SK-N-SH treated with all-trans-retinoic acid at 6 μM for 48 hours (cell line): ENCODE measurements at regions not wholly inside any gene's neighbourhood (a gene's known extent, or its start where the extent isn't known, plus 50 kb on each side); places are given as distances from the start of the nearest gene placed in this dataset.

Experiments
- ATAC-seq: fragments of 200-7000 bp; cut with Tn5 transposase; 3 replicates; pipeline ENCODE4 v1.9.1; 2020; ENCODE audit warnings: mild to moderate bottlenecking, moderate library complexity
- ARNTL ChIP-seq: fragments of 450-650 bp; formaldehyde crosslinking; IDR thresholded peaks from 2 replicates; pipeline ENCODE4 v1.5.0; 2020; ENCODE audit warnings: low read depth, mild to moderate bottlenecking, moderate library complexity, borderline replicate concordance
- BACH2 ChIP-seq: fragments of 250-450 bp; sonication (Bioruptor Pico); IDR thresholded peaks from 2 replicates; pipeline ENCODE4 v1.9.0; 2021; ENCODE audit warnings: mild to moderate bottlenecking, borderline replicate concordance
- CSDC2 ChIP-seq: fragments of 250-450 bp; sonication (Bioruptor Pico); IDR thresholded peaks from 2 replicates; pipeline ENCODE4 v1.5.0; 2020; ENCODE audit warnings: mild to moderate bottlenecking, moderate library complexity
- CSRNP3 ChIP-seq: fragments of 250-450 bp; sonication (Bioruptor Pico); IDR thresholded peaks from 2 replicates; pipeline ENCODE4 v1.5.1; 2021; ENCODE audit warnings: mild to moderate bottlenecking, moderate library complexity
- ESRRG ChIP-seq: fragments of 250-450 bp; sonication (Bioruptor Pico); IDR thresholded peaks from 2 replicates; pipeline ENCODE4 v1.6.1; 2021; ENCODE audit warnings: mild to moderate bottlenecking
- GLIS3 ChIP-seq: fragments of 250-450 bp; sonication (Bioruptor Pico); IDR thresholded peaks from 2 replicates; pipeline ENCODE4 v1.5.0; 2020; ENCODE audit warnings: mild to moderate bottlenecking, moderate library complexity
- OSR1 ChIP-seq: fragments of 250-450 bp; sonication (Bioruptor Pico); IDR thresholded peaks from 2 replicates; pipeline ENCODE4 v1.8.0; 2022; ENCODE audit warnings: moderate library complexity, mild to moderate bottlenecking, inconsistent platforms
- PATZ1 ChIP-seq: fragments of 250-450 bp; sonication (Bioruptor Pico); IDR thresholded peaks from 2 replicates; pipeline ENCODE4 v1.8.0; 2020; ENCODE audit warnings: mild to moderate bottlenecking, moderate library complexity, borderline replicate concordance
- PPARA ChIP-seq: fragments of 250-450 bp; sonication (Bioruptor Pico); IDR thresholded peaks from 2 replicates; pipeline ENCODE4 v1.5.0; 2020; ENCODE audit warnings: mild to moderate bottlenecking, borderline replicate concordance
- RARB ChIP-seq: fragments of 250-450 bp; sonication (Bioruptor Pico); IDR thresholded peaks from 2 replicates; pipeline ENCODE4 v1.8.0; 2021; ENCODE audit warnings: mild to moderate bottlenecking, moderate library complexity
- SNAI2 ChIP-seq: fragments of 250-450 bp; sonication (Bioruptor Pico); IDR thresholded peaks from 2 replicates; pipeline ENCODE4 v1.5.0; 2020; ENCODE audit warnings: mild to moderate bottlenecking, moderate library complexity
- TCF4 ChIP-seq: fragments of 250-450 bp; sonication (Bioruptor Pico); IDR thresholded peaks from 2 replicates; pipeline ENCODE4 v1.8.0; 2021; ENCODE audit warnings: mild to moderate bottlenecking, moderate library complexity, borderline replicate concordance
- TOX ChIP-seq: fragments of 250-450 bp; sonication (Bioruptor Pico); IDR thresholded peaks from 2 replicates; pipeline ENCODE4 v1.8.0; 2021; ENCODE audit warnings: mild to moderate bottlenecking, moderate library complexity, borderline replicate concordance
- TSHZ2 ChIP-seq: fragments of 250-450 bp; sonication (Bioruptor Pico); IDR thresholded peaks from 2 replicates; pipeline ENCODE4 v1.5.0; 2020; ENCODE audit warnings: mild to moderate bottlenecking, moderate library complexity
- ZC3H10 ChIP-seq: fragments of 250-450 bp; sonication (Bioruptor Pico); IDR thresholded peaks from 2 replicates; pipeline ENCODE4 v1.5.1; 2021; ENCODE audit warnings: mild to moderate bottlenecking, moderate library complexity
- ZFP3 ChIP-seq: fragments of 250-450 bp; sonication (Bioruptor Pico); IDR thresholded peaks from 2 replicates; pipeline ENCODE4 v1.5.0; 2020; ENCODE audit warnings: mild to moderate bottlenecking, moderate library complexity
- ZFP30 ChIP-seq: fragments of 450-650 bp; formaldehyde crosslinking; IDR thresholded peaks from 2 replicates; pipeline ENCODE4 v1.5.0; 2022; ENCODE audit warnings: mild to moderate bottlenecking, moderate library complexity
- ZNF565 ChIP-seq: fragments of 450-650 bp; formaldehyde crosslinking; conservative IDR thresholded peaks from 2 replicates; pipeline ENCODE4 v1.5.0; 2020; ENCODE audit warnings: low read depth, mild to moderate bottlenecking, moderate library complexity
- TF ChIP-seq, protein P1 (sequence below): fragments of 250-450 bp; sonication (Bioruptor Pico); IDR thresholded peaks from 2 replicates; pipeline ENCODE4 v1.8.0; 2021; ENCODE audit warnings: low read depth, mild to moderate bottlenecking, moderate library complexity, borderline replicate concordance
- TF ChIP-seq, protein P2 (sequence below): fragments of 250-450 bp; sonication (Bioruptor Pico); IDR thresholded peaks from 2 replicates; pipeline ENCODE4 v1.5.1; 2020; ENCODE audit warnings: low read depth, mild to moderate bottlenecking, moderate library complexity

GRCh38 chr5:3010953-3011763, 259.7 kb upstream of the IRX2 start:
- no peak for ATAC-seq
- no peak for TF ChIP-seq ZNF565
- TF ChIP-seq ZC3H10 (CRISPR knock-in tag): no peak
- TF ChIP-seq ESRRG: no peak
- no peak for TF ChIP-seq ZFP30 (CRISPR knock-in tag)
- no peak for TF ChIP-seq SNAI2 (CRISPR knock-in tag)
- TF ChIP-seq ZFP3 (CRISPR knock-in tag): no peak
- TF ChIP-seq TCF4: no peak
- TF ChIP-seq, protein P1, sequence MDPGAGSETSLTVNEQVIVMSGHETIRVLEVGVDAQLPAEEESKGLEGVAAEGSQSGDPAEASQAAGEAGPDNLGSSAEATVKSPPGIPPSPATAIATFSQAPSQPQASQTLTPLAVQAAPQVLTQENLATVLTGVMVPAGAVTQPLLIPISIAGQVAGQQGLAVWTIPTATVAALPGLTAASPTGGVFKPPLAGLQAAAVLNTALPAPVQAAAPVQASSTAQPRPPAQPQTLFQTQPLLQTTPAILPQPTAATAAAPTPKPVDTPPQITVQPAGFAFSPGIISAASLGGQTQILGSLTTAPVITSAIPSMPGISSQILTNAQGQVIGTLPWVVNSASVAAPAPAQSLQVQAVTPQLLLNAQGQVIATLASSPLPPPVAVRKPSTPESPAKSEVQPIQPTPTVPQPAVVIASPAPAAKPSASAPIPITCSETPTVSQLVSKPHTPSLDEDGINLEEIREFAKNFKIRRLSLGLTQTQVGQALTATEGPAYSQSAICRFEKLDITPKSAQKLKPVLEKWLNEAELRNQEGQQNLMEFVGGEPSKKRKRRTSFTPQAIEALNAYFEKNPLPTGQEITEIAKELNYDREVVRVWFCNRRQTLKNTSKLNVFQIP: no peak
- TF ChIP-seq, protein P2, sequence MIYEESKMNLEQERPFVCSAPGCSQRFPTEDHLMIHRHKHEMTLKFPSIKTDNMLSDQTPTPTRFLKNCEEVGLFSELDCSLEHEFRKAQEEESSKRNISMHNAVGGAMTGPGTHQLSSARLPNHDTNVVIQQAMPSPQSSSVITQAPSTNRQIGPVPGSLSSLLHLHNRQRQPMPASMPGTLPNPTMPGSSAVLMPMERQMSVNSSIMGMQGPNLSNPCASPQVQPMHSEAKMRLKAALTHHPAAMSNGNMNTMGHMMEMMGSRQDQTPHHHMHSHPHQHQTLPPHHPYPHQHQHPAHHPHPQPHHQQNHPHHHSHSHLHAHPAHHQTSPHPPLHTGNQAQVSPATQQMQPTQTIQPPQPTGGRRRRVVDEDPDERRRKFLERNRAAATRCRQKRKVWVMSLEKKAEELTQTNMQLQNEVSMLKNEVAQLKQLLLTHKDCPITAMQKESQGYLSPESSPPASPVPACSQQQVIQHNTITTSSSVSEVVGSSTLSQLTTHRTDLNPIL (CRISPR knock-in tag): no peak
- TF ChIP-seq PPARA: no peak
- TF ChIP-seq CSRNP3: no peak
- no peak for TF ChIP-seq TSHZ2
- TF ChIP-seq GLIS3: no peak
- TF ChIP-seq RARB (CRISPR knock-in tag): no peak
- TF ChIP-seq OSR1: no peak

DNA sequence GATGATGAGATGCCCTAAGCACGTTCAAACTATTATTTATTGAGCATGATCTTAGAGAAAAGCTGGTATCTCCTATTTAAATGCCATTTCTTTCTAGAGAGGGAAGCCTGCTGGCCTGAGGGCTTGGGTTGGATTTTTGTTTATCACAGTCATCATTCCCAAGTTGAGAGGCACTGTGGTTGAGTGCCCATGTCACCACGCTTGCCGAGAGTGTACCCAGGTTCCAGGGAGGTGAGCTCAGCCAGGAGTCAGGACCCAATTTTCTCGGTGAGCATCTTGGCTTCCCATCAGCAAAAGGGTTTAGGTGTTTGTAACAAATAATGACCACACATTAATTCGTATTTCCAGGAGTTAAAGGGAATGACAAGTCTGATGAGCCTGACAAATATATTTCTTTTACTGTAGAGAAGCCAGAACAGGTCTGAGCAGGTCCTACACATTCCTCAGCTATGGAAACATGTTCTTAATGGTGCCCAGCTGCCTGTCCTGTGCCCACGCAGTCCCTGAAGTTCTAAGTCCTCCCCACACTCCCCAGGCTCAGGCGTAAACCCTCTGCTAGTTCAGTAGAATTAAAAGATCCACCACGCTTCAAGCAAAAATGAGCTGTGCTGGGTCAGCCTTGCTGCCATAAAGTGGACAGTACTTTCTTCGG, 258.9 kb upstream of the IRX2 start:
- ATAC-seq: no peak
- no peak for TF ChIP-seq BACH2
- no peak for TF ChIP-seq TCF4
- TF ChIP-seq TSHZ2: no peak
- TF ChIP-seq SNAI2 (CRISPR knock-in tag): no peak
- TF ChIP-seq, protein P2 (CRISPR knock-in tag): no peak
- no peak for TF ChIP-seq ZFP30 (CRISPR knock-in tag)
- TF ChIP-seq TOX (CRISPR knock-in tag): no peak
- no peak for TF ChIP-seq ZNF565
- no peak for TF ChIP-seq CSRNP3
- TF ChIP-seq RARB (CRISPR knock-in tag): no peak
- TF ChIP-seq PATZ1 (CRISPR knock-in tag): no peak
- no peak for TF ChIP-seq ZC3H10 (CRISPR knock-in tag)
- TF ChIP-seq GLIS3: no peak
- TF ChIP-seq CSDC2: no peak
- no peak for TF ChIP-seq ARNTL (CRISPR knock-in tag)
- TF ChIP-seq, protein P1: no peak
